Spleen (tissue), 11 donors: ENCODE measurements at regions not wholly inside any gene's neighbourhood (a gene's known extent, or its start where the extent isn't known, plus 50 kb on each side); places are given as distances from the start of the nearest gene placed in this dataset.

ENCODE experiments used
- DNase-seq: peaks from one replicate; pipeline ENCODE4 v3.0.0-alpha.2; 2020
- H3K27ac ChIP-seq, 8 donors: fragments of 200-600 bp; sonication (generic) in 7 of 8; 1 replicate in 4 of 8; 2 replicates in 4 of 8; pipeline versions ENCODE4 v1.5.0 to v1.8.0; 2016 to 2021; ENCODE audit warnings: inconsistent platforms in 4 of 8, mild to moderate bottlenecking in 4 of 8, moderate library complexity in 1 of 8
- H3K27me3 ChIP-seq, 7 donors: fragments of 200-600 bp; sonication (generic) in 6 of 7; replicated peaks in 1 of 7; 1 replicate in 4 of 7; 2 replicates in 3 of 7; pipeline versions ENCODE4 v1.5.0 to v1.8.0; 2016 to 2021; ENCODE audit warnings: inconsistent platforms in 3 of 7, mild to moderate bottlenecking in 1 of 7
- H3K36me3 ChIP-seq, 6 donors: fragments of 200-600 bp; sonication (generic) in 5 of 6; 1 replicate in 4 of 6; 2 replicates in 2 of 6; pipeline versions ENCODE4 v1.5.0 to v1.8.0; 2016 to 2021; ENCODE audit warnings: inconsistent platforms in 2 of 6
- H3K4me1 ChIP-seq, 6 donors: fragments of 200-600 bp; sonication (generic) in 5 of 6; 1 replicate in 3 of 6; 2 replicates in 3 of 6; pipeline versions ENCODE4 v1.5.0 to v1.8.0; 2016 to 2021; ENCODE audit warnings: inconsistent platforms in 3 of 6
- H3K4me3 ChIP-seq, 8 donors: fragments of 200-600 bp; sonication (generic) in 7 of 8; 1 replicate in 4 of 8; 2 replicates in 4 of 8; pipeline versions ENCODE4 v1.5.0 to v1.8.0; 2016 to 2021; ENCODE audit warnings: inconsistent platforms in 4 of 8, mild to moderate bottlenecking in 4 of 8, moderate library complexity in 2 of 8
- H3K9me3 ChIP-seq, 8 donors: fragments of 200-600 bp; sonication (generic) in 7 of 8; 1 replicate in 4 of 8; 2 replicates in 4 of 8; pipeline versions ENCODE4 v1.5.0 to v1.8.0; 2016 to 2021; ENCODE audit warnings: inconsistent platforms in 4 of 8
- CTCF ChIP-seq, 11 experiments: fragments of 200-600 bp in 7 of 11; fragments of 450-650 bp in 4 of 11; sonication (generic) in 4 of 11; IDR thresholded peaks in 8 of 11; conservative IDR thresholded peaks in 3 of 11; 1 replicate in 7 of 11; 2 replicates in 4 of 11; pipeline versions ENCODE4 v1.4.0 to v1.8.0; 2016 to 2021; ENCODE audit warnings: antibody characterized with exemption in 11 of 11, inconsistent platforms in 4 of 11, mild to moderate bottlenecking in 1 of 11
- POLR2A ChIP-seq, 3 donors: fragments of 450-650 bp; IDR thresholded peaks; one replicate each; pipeline ENCODE4 v1.5.1; 2017; ENCODE audit warnings: antibody characterized with exemption in 3 of 3, mild to moderate bottlenecking in 1 of 3
- POLR2AphosphoS5 ChIP-seq, 3 donors: sonication (generic); formaldehyde crosslinking; IDR thresholded peaks; one replicate each; pipeline ENCODE4 v1.5.1; 2017; ENCODE audit warnings: antibody characterized with exemption in 3 of 3
- WGBS, 5 donors: extraction: QIAGEN DNeasy Blood & Tissue Kit in 3 of 5; methylation state at CpG; one replicate each; pipeline versions ENCODE4 v1.1.5 to v1.1.7; 2013 to 2018; 5-methylcytosine and 5-hydroxymethylcytosine counted together
- intact Hi-C: fragments of 100-400 bp; cut with DNase I; formaldehyde crosslinking; loops from one replicate; pipeline ENCODE4 v1.15.0; 2023; ENCODE audit warnings: low total_unique reads
- donor health status: healthy with polysubstance abuse.
- donor health status: DM: no; HTN: no; CAD: no; lungs with moderate emphysema.
- donor health status: DM: no; HTN: no; CAD: no.
- donor health status: Bipolar disorder and iron deficiency.
- donor health status: healthy.
- donor health status: DM: no; HTN: no; CAD: no.
- donor health status: DM: yes; HTN: yes; CAD: no.

- TF ChIP-seq CTCF (IDR thresholded peaks at IDR 0.05 in 8 of 11, conservative IDR thresholded peaks at IDR 0.05 in 3 of 11) = no peak
- no peak for TF ChIP-seq POLR2AphosphoS5 (IDR thresholded peaks at IDR 0.05)
- TF ChIP-seq POLR2A (IDR thresholded peaks at IDR 0.05) = no peak
- intact Hi-C loops = no loop called here
- H3K27ac ChIP-seq = no peak overlapping the region
- no peak for DNase-seq
- H3K36me3 ChIP-seq = no peaks in the 10 kb centered on the region
- H3K4me3 ChIP-seq = no peak overlapping the region
- H3K4me1 ChIP-seq = no peaks in the 10 kb centered on the region
- peaks cover 0 to 13% (median 0%) of the 10 kb centered on the region in 8 donors for H3K9me3 ChIP-seq
- H3K27me3 ChIP-seq = no peaks in the 10 kb centered on the region
- WGBS, 5 donors = 74 to 86% (median 84%) methylated on average over 2 of the region's 2 CpGs
Observed at GRCh38 chr2:128488434-128488833, 169.8 kb upstream of the HS6ST1 start.

- H3K27me3 ChIP-seq = no peaks in the 10 kb centered on the region
- H3K9me3 ChIP-seq = peaks cover 0 to 13% (median 0%) of the 10 kb centered on the region in 8 donors
- H3K36me3 ChIP-seq = no peaks in the 10 kb centered on the region
- WGBS, 5 donors = 31 to 39% (median 36%) methylated on average over 9 of the region's 9 CpGs
- TF ChIP-seq POLR2AphosphoS5 (IDR thresholded peaks at IDR 0.05) (no peak), POLR2A (IDR thresholded peaks at IDR 0.05) (no peak), CTCF (IDR thresholded peaks at IDR 0.05 in 8 of 11, conservative IDR thresholded peaks at IDR 0.05 in 3 of 11) (no peak)
- DNase-seq = no peak
- no peak overlapping the region for H3K4me3 ChIP-seq
- H3K27ac ChIP-seq = no peak overlapping the region
- H3K4me1 ChIP-seq = peaks cover 0 to 9% (median 0%) of the 10 kb centered on the region in 6 donors
- intact Hi-C loops = no loop called here
Observed at GRCh38 chr2:128489526-128490273, 171.0 kb upstream of the HS6ST1 start.

GRCh38 chr2:128490321-128490720 is 171.7 kb upstream of the HS6ST1 start:
- Histone ChIP-seq H3K4me1 (peaks cover 0 to 15% (median 3%) of the 10 kb centered on the region in 6 donors), H3K27ac (no peak overlapping the region), H3K4me3 (no peak overlapping the region), H3K36me3 (no peaks in the 10 kb centered on the region), H3K27me3 (no peaks in the 10 kb centered on the region), H3K9me3 (peaks cover 0 to 13% (median 0%) of the 10 kb centered on the region in 8 donors)
- no peak for DNase-seq
- intact Hi-C loops = no loop called here
- no peak for TF ChIP-seq CTCF (IDR thresholded peaks at IDR 0.05 in 8 of 11, conservative IDR thresholded peaks at IDR 0.05 in 3 of 11)
- no peak for TF ChIP-seq POLR2AphosphoS5 (IDR thresholded peaks at IDR 0.05)
- TF ChIP-seq POLR2A (IDR thresholded peaks at IDR 0.05) = no peak
- 40 to 60% (median 44%) methylated on average over 5 of the region's 5 CpGs for WGBS, 5 donors

- peaks cover 0 to 13% (median 0%) of the 10 kb centered on the region in 8 donors for H3K9me3 ChIP-seq
- no peaks in the 10 kb centered on the region for H3K36me3 ChIP-seq
- H3K27ac ChIP-seq = no peak overlapping the region
- WGBS, 5 donors = 88 to 96% (median 89%) methylated on average over 12 of the region's 12 CpGs
- no peak overlapping the region for H3K4me3 ChIP-seq
- no peaks in the 10 kb centered on the region for H3K27me3 ChIP-seq
- intact Hi-C loops = no loop called here
- no peak for DNase-seq
- H3K4me1 ChIP-seq = peaks cover 0 to 17% (median 3%) of the 10 kb centered on the region in 6 donors
- TF ChIP-seq POLR2AphosphoS5 (IDR thresholded peaks at IDR 0.05) (no peak), CTCF (IDR thresholded peaks at IDR 0.05 in 8 of 11, conservative IDR thresholded peaks at IDR 0.05 in 3 of 11) (no peak), POLR2A (IDR thresholded peaks at IDR 0.05) (no peak)
Observed at GRCh38 chr2:128490881-128491691, 172.4 kb upstream of the HS6ST1 start.
